Brain microvascular endothelial cell (primary cell): ENCODE measurements at regions not wholly inside any gene's neighbourhood (a gene's known extent, or its start where the extent isn't known, plus 50 kb on each side); places are given as distances from the start of the nearest gene placed in this dataset.
"Not testable (repeated sequence)": the region's sequence is repeated elsewhere in the genome, so short reads cannot be mapped to it uniquely, and the experiment has no call there.

Experiments
- DNase-seq: peaks from one replicate; pipeline ENCODE4 v3.0.0-alpha.2; 2020
- H3K27ac ChIP-seq: fragments of 250-450 bp; sonication (Bioruptor Pico); 2 replicates; pipeline ENCODE4 v1.5.1; 2020; ENCODE audit warnings: mild to moderate bottlenecking, moderate library complexity
- H3K27me3 ChIP-seq: fragments of 250-450 bp; sonication (Bioruptor Pico); replicated peaks from 2 replicates; pipeline ENCODE4 v1.5.1; 2020; ENCODE audit warnings: mild to moderate bottlenecking
- H3K36me3 ChIP-seq: fragments of 250-450 bp; sonication (Bioruptor Pico); replicated peaks from 2 replicates; pipeline ENCODE4 v1.5.1; 2020; ENCODE audit warnings: mild to moderate bottlenecking
- H3K4me3 ChIP-seq: 2 replicates; pipeline ENCODE4 v1.5.1; 2011; ENCODE audit warnings: low read depth, mild to moderate bottlenecking, control low read depth, low read length, moderate library complexity
- in situ Hi-C: cut with HindIII; loops from 2 replicates; pipeline ENCODE4 v1.10.0; 2017; ENCODE audit warnings: low sequenced_read_pairs, low pct_ligation_motif_present
- TF ChIP-seq, protein P1 (sequence below): IDR thresholded peaks from 2 replicates; pipeline ENCODE4 v1.5.1; 2011; ENCODE audit warnings: low read depth, mild to moderate bottlenecking, moderate library complexity, low read length, control low read depth, inconsistent platforms; ENCODE audit errors: missing control alignments

DNA sequence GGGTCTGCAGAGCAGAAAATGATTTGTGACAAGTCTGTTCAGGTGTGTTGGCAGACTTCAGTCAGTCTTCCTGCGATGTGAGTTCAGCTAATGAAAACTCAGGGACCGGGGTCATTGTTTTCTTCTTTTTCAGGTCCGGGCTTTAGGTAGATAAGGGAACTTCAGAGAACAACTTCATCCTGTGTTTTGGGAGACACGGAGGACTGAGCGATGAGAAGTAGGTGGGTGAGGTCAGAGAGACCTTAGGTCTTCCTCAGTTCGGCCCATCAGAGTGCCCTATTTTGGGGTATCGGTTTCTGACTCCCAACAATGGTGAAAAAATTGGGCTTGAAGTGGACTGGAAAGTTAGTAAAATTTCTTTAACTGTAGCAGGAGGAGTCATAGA is 88.9 kb upstream of the ATF7IP2 start:
- in situ Hi-C loops = no loop called here
- H3K36me3 ChIP-seq = no peaks in the 10 kb centered on the region
- TF ChIP-seq, protein P1, sequence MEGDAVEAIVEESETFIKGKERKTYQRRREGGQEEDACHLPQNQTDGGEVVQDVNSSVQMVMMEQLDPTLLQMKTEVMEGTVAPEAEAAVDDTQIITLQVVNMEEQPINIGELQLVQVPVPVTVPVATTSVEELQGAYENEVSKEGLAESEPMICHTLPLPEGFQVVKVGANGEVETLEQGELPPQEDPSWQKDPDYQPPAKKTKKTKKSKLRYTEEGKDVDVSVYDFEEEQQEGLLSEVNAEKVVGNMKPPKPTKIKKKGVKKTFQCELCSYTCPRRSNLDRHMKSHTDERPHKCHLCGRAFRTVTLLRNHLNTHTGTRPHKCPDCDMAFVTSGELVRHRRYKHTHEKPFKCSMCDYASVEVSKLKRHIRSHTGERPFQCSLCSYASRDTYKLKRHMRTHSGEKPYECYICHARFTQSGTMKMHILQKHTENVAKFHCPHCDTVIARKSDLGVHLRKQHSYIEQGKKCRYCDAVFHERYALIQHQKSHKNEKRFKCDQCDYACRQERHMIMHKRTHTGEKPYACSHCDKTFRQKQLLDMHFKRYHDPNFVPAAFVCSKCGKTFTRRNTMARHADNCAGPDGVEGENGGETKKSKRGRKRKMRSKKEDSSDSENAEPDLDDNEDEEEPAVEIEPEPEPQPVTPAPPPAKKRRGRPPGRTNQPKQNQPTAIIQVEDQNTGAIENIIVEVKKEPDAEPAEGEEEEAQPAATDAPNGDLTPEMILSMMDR = no peak
- no peak for DNase-seq
- H3K4me3 ChIP-seq = no peak overlapping the region
- H3K27ac ChIP-seq = no peak overlapping the region
- H3K27me3 ChIP-seq = no peaks in the 10 kb centered on the region

DNA sequence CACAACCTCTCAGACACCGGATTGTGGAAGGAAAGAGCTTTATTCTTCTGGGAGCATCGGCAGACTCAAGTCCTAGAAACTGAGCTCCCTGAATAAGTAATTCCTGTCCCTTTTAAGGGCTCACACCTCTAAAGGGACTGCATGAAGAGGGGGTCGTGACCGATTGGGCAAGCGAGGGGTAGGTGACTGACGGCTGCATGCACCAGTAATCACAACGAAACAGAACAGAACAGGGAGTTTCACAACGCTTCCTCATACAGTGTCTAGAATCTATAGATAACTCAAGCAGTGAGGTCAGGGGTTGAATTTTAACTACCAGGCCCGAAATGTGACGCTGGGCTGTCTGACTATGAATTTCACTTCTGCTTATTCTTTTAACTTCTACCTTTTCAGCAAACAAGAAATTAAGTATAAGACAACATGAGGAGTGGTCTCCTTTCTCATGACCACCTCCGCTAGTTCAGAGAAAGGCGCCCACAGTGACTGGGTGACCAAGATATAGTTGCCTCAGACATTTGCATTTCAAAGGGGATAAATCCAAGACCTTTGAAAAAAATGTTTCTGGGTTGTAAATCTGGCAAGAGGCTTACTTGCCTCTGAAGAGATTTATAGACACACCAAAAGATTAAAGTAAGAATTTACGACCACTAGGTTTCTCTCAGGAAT is 88.4 kb upstream of the ATF7IP2 start:
- DNase-seq = no peak
- Histone ChIP-seq H3K27me3 (no peaks in the 10 kb centered on the region), H3K4me3 (no peak overlapping the region), H3K36me3 (no peaks in the 10 kb centered on the region), H3K27ac (no peak overlapping the region)
- TF ChIP-seq, protein P1 = no peak
- in situ Hi-C loops = no loop called here

DNA sequence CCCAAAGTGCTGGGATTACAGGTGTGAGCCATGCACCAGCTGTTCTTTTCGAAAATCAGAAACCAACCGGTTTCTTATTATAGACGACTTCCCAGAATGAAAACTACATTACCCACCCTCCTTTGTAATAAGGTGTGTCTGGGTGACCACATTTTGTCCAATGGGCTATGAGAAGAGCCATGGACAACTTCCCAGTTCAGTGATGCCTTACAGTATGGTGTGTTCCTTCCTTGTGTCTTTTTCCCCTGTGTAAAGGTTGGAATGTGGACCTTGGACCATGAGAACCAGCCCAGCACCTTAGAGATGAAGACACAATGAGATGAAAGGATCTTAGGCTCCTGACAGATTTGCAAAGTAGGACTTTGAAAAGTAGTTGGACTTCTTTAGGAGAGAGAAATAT is 85.0 kb upstream of the ATF7IP2 start:
- Histone ChIP-seq H3K27me3 (no peaks in the 10 kb centered on the region), H3K27ac (no peak overlapping the region), H3K36me3 (no peaks in the 10 kb centered on the region), H3K4me3 (no peak overlapping the region)
- TF ChIP-seq, protein P1 = no peak
- in situ Hi-C loops = no loop called here
- no peak for DNase-seq

GRCh38 chr16:10301547-10301946 is 84.3 kb upstream of the ATF7IP2 start:
- H3K36me3 ChIP-seq, in situ Hi-C loops, H3K27ac ChIP-seq: not testable (repeated sequence)

GRCh38 chr16:10305912-10306311 is 79.9 kb upstream of the ATF7IP2 start:
- TF ChIP-seq, protein P1 = no peak
- no peak for DNase-seq
- in situ Hi-C loops = no loop called here
- Histone ChIP-seq H3K27ac (no peak overlapping the region), H3K27me3 (no peaks in the 10 kb centered on the region), H3K36me3 (no peaks in the 10 kb centered on the region), H3K4me3 (no peak overlapping the region)

More at GRCh38 chr16:10301547-10301946, 84.3 kb upstream of the ATF7IP2 start:
- not testable (repeated sequence) for H3K27me3 ChIP-seq, DNase-seq, H3K4me3 ChIP-seq

- in situ Hi-C loops = no loop called here
- TF ChIP-seq, protein P1 = no peak
- Histone ChIP-seq H3K4me3 (no peak overlapping the region), H3K27ac (no peak overlapping the region), H3K27me3 (no peaks in the 10 kb centered on the region), H3K36me3 (no peaks in the 10 kb centered on the region)
- DNase-seq = no peak
Measured at GRCh38 chr16:10308305-10309193, 77.3 kb upstream of the ATF7IP2 start.
